DND-41 (cell line): ENCODE measurements at regions not wholly inside any gene's neighbourhood (a gene's known extent, or its start where the extent isn't known, plus 50 kb on each side); places are given as distances from the start of the nearest gene placed in this dataset.

Source experiments
- ATAC-seq: fragments of 200-7000 bp; cut with Tn5 transposase; 3 replicates; pipeline ENCODE4 v1.9.1; 2021; ENCODE audit warnings: low read depth; ENCODE audit not compliant: insufficient read depth
- DNase-seq: peaks from one replicate; pipeline ENCODE4 v3.0.0-alpha.2; 2020
- H2AFZ ChIP-seq: 2 replicates; pipeline ENCODE4 v1.6.0; 2012; ENCODE audit warnings: low read depth, low read length
- H3K27ac ChIP-seq: 2 replicates; pipeline ENCODE4 v1.5.1; 2012; ENCODE audit warnings: low read length, inconsistent platforms
- H3K27me3 ChIP-seq: fragments of 200-600 bp; sonication (generic); 2 replicates; pipeline ENCODE4 v1.6.0; 2012; ENCODE audit warnings: low read length, mild to moderate bottlenecking, inconsistent platforms; ENCODE audit not compliant: insufficient read depth, poor library complexity
- H3K36me3 ChIP-seq: 2 replicates; pipeline ENCODE4 v1.5.1; 2012; ENCODE audit warnings: low read length, inconsistent platforms; ENCODE audit not compliant: insufficient read depth
- H3K4me1 ChIP-seq: 2 replicates; pipeline ENCODE4 v1.5.1; 2012; ENCODE audit warnings: mild to moderate bottlenecking, low read length; ENCODE audit not compliant: insufficient read depth
- H3K4me2 ChIP-seq: 2 replicates; pipeline ENCODE4 v1.6.0; 2012; ENCODE audit warnings: mild to moderate bottlenecking, moderate library complexity, low read length, inconsistent platforms; ENCODE audit not compliant: insufficient read depth
- H3K4me3 ChIP-seq, 2 experiments: fragments of 200-600 bp in 1 of 2; shearing (Covaris generic) in 1 of 2; 2 replicates each; pipeline ENCODE4 v1.5.1; 2012 to 2016; ENCODE audit warnings: inconsistent platforms in 2 of 2, low read length in 2 of 2, mild to moderate bottlenecking in 2 of 2, low read depth in 1 of 2, moderate library complexity in 1 of 2
- H3K79me2 ChIP-seq: 2 replicates; pipeline ENCODE4 v1.6.0; 2012; ENCODE audit warnings: low read length, inconsistent platforms; ENCODE audit not compliant: insufficient read depth
- H3K9ac ChIP-seq: 2 replicates; pipeline ENCODE4 v1.6.0; 2012; ENCODE audit warnings: low read depth, mild to moderate bottlenecking, inconsistent platforms, low read length, moderate library complexity
- H3K9me3 ChIP-seq: 2 replicates; pipeline ENCODE4 v1.5.1; 2012; ENCODE audit warnings: low read length, moderate library complexity, mild to moderate bottlenecking, inconsistent platforms; ENCODE audit not compliant: insufficient read depth, severe bottlenecking
- H4K20me1 ChIP-seq: 2 replicates; pipeline ENCODE4 v1.6.0; 2012; ENCODE audit warnings: low read length; ENCODE audit not compliant: insufficient read depth
- EZH2 ChIP-seq: IDR thresholded peaks from 3 replicates; pipeline ENCODE4 v1.6.1; 2012; ENCODE audit warnings: borderline replicate concordance, low read depth, mild to moderate bottlenecking, moderate library complexity, low read length, inconsistent platforms; ENCODE audit not compliant: severe bottlenecking
- TF ChIP-seq, protein P1 (sequence below): IDR thresholded peaks from 2 replicates; pipeline ENCODE4 v1.5.1; 2012; ENCODE audit warnings: borderline replicate concordance, low read length, moderate library complexity, mild to moderate bottlenecking; ENCODE audit not compliant: poor library complexity, severe bottlenecking; ENCODE audit errors: extremely low read depth

DNA sequence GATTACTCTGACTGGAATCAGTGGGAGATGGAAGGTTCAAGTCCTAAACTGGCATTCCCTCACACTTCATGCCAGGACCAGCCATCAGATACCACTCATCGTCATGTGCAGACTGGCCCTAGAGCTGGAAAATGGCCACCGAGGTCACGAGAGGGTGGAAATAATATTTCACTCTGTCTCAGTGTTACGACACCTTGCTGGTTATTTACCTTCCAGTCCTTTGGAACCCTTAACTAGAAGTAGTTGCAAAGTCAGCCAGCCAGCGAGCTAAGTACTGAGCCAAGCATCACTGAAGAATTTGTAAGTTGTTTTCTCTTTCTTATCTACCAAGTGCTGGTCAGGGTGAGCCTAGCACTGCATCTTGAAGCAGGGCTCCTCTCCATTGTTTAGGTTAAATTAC, 309.9 kb upstream of the RASGRP1 start:
- Histone ChIP-seq H3K4me2 (no peak overlapping the region), H3K79me2 (no peaks in the 10 kb centered on the region), H3K36me3 (no peaks in the 10 kb centered on the region), H4K20me1 (no peaks in the 10 kb centered on the region), H3K27me3 (no peaks in the 10 kb centered on the region), H3K9ac (no peak overlapping the region), H3K27ac (no peak overlapping the region), H3K9me3 (no peaks in the 10 kb centered on the region), H2AFZ (no peak overlapping the region), H3K4me1 (no peaks in the 10 kb centered on the region), H3K4me3 (no peak overlapping the region)
- no peak for ATAC-seq
- no peak for DNase-seq
- TF ChIP-seq, protein P1, sequence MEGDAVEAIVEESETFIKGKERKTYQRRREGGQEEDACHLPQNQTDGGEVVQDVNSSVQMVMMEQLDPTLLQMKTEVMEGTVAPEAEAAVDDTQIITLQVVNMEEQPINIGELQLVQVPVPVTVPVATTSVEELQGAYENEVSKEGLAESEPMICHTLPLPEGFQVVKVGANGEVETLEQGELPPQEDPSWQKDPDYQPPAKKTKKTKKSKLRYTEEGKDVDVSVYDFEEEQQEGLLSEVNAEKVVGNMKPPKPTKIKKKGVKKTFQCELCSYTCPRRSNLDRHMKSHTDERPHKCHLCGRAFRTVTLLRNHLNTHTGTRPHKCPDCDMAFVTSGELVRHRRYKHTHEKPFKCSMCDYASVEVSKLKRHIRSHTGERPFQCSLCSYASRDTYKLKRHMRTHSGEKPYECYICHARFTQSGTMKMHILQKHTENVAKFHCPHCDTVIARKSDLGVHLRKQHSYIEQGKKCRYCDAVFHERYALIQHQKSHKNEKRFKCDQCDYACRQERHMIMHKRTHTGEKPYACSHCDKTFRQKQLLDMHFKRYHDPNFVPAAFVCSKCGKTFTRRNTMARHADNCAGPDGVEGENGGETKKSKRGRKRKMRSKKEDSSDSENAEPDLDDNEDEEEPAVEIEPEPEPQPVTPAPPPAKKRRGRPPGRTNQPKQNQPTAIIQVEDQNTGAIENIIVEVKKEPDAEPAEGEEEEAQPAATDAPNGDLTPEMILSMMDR = no peak
- TF ChIP-seq EZH2 = no peak

GRCh38 chr15:38876211-38876610, 311.6 kb upstream of the RASGRP1 start:
- H2AFZ ChIP-seq = no peak overlapping the region
- H3K36me3 ChIP-seq = no peaks in the 10 kb centered on the region
- H3K4me1 ChIP-seq = no peaks in the 10 kb centered on the region
- no peak overlapping the region for H3K9ac ChIP-seq
- TF ChIP-seq, protein P1 = no peak
- no peak for TF ChIP-seq EZH2
- ATAC-seq (no peak), DNase-seq (no peak)
- H3K4me2 ChIP-seq = no peak overlapping the region
- no peaks in the 10 kb centered on the region for H4K20me1 ChIP-seq
- no peaks in the 10 kb centered on the region for H3K9me3 ChIP-seq
- no peak overlapping the region for H3K27ac ChIP-seq
- no peaks in the 10 kb centered on the region for H3K27me3 ChIP-seq
- no peak overlapping the region for H3K4me3 ChIP-seq
- H3K79me2 ChIP-seq = no peaks in the 10 kb centered on the region

DNA sequence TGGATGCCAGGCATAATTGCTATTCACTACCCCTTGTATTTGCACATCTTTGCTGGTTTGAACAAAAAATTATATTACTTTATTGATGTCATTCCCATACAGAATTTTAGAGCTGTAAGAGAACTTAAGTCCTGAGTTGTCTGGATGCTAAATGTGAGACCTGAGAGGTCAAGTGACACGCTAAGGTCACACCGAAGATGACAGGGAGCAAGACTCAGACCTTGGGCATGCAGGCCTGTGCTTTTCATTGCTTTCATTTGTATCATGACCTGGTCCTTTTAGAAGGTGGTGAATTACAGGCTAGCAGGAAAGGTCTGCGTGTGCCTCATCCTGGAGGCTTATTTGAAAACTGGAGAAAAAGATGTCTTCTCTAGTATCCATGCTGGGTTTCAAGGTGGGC, 312.0 kb upstream of the RASGRP1 start:
- Histone ChIP-seq H3K4me2 (no peak overlapping the region), H3K79me2 (no peaks in the 10 kb centered on the region), H3K9ac (no peak overlapping the region), H3K27ac (no peak overlapping the region), H3K4me3 (no peak overlapping the region), H3K9me3 (no peaks in the 10 kb centered on the region), H3K4me1 (no peaks in the 10 kb centered on the region), H4K20me1 (no peaks in the 10 kb centered on the region), H3K27me3 (no peaks in the 10 kb centered on the region), H3K36me3 (no peaks in the 10 kb centered on the region), H2AFZ (no peak overlapping the region)
- TF ChIP-seq, protein P1 = no peak
- no peak for TF ChIP-seq EZH2
- DNase-seq (no peak), ATAC-seq (no peak)

DNA sequence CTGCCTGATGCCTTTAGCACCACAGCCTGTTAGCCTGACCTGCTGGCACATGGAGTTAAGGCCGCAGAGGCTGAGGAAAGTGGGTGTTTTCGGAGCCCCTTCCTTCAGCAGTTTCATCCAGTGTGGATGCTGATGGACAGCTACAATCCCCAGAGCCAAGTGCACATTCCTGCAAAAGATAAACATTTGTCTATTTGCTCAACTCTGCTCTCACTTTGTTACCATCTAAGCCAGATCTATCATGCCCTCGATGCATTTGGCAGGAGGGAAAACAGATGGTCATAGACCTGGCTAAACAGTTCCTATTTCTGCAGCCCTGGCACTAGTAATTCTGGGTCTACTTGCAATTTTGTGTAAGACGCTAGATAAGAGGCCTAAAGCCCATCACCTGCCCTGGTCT, 312.9 kb upstream of the RASGRP1 start:
- Histone ChIP-seq H3K4me3 (no peak overlapping the region), H2AFZ (no peak overlapping the region), H3K9me3 (no peaks in the 10 kb centered on the region), H3K9ac (no peak overlapping the region), H4K20me1 (no peaks in the 10 kb centered on the region), H3K27ac (no peak overlapping the region), H3K79me2 (no peaks in the 10 kb centered on the region), H3K4me2 (no peak overlapping the region), H3K4me1 (no peaks in the 10 kb centered on the region), H3K36me3 (no peaks in the 10 kb centered on the region), H3K27me3 (no peaks in the 10 kb centered on the region)
- DNase-seq = no peak
- ATAC-seq = no peak
- no peak for TF ChIP-seq EZH2
- TF ChIP-seq, protein P1 = no peak
